SW 1271 (cell line): ENCODE measurements at regions not wholly inside any gene's neighbourhood (a gene's known extent, or its start where the extent isn't known, plus 50 kb on each side); places are given as distances from the start of the nearest gene placed in this dataset.
A peak's percentile ranks its signal among the peaks of the same experiment; 100 is the strongest.
"Not testable (repeated sequence)": the region's sequence is repeated elsewhere in the genome, so short reads cannot be mapped to it uniquely, and the experiment has no call there.

Source experiments
- DNase-seq, 2 experiments: peaks; one replicate each; lab custom pipeline; 2025; lab: John Stamatoyannopoulos, UW

- DNase-seq = no peak
Observed at GRCh38 chr2:230593765-230594164, 118.9 kb upstream of the CAB39 start.

GRCh38 chr2:230594286-230594840, 118.3 kb upstream of the CAB39 start:
- DNase-seq = no peak

- no peak for DNase-seq
Observed at GRCh38 chr2:230599853-230600252, 112.8 kb upstream of the CAB39 start.

GRCh38 chr2:230600285-230600684, 112.4 kb upstream of the CAB39 start:
- DNase-seq = no peak

- DNase-seq = no peak
Observed at GRCh38 chr2:230600881-230601280, 111.8 kb upstream of the CAB39 start.

GRCh38 chr2:230601510-230601909, 111.1 kb upstream of the CAB39 start:
- DNase-seq = no peak

GRCh38 chr2:230602562-230603230, 109.9 kb upstream of the CAB39 start:
- no peak for DNase-seq

- DNase-seq = not testable (repeated sequence)
Observed at GRCh38 chr2:230603317-230603716, 109.3 kb upstream of the CAB39 start.

- not testable (repeated sequence) for DNase-seq
Observed at GRCh38 chr2:230604158-230604557, 108.5 kb upstream of the CAB39 start.

GRCh38 chr2:230614040-230614439, 98.6 kb upstream of the CAB39 start:
- no peak for DNase-seq

- DNase-seq = no peak
Observed at GRCh38 chr2:230614913-230615332, 97.7 kb upstream of the CAB39 start.

GRCh38 chr2:230617256-230617706, 95.4 kb upstream of the CAB39 start:
- DNase-seq = peak in 1 of 2 experiments; percentile 69

- no peak for DNase-seq
Observed at GRCh38 chr2:230619491-230619890, 93.2 kb upstream of the CAB39 start.

- not testable (repeated sequence) for DNase-seq
Observed at GRCh38 chr2:230625220-230625619, 87.4 kb upstream of the CAB39 start.

GRCh38 chr2:230627091-230627490, 85.6 kb upstream of the CAB39 start:
- DNase-seq = not testable (repeated sequence)

- no peak for DNase-seq
Observed at GRCh38 chr2:230627806-230628724, 84.6 kb upstream of the CAB39 start.

- DNase-seq = no peak
Observed at GRCh38 chr2:230631470-230631869, 81.2 kb upstream of the CAB39 start.

- no peak for DNase-seq
Observed at GRCh38 chr2:230634146-230634545, 78.5 kb upstream of the CAB39 start.

GRCh38 chr2:230634721-230635313, 77.8 kb upstream of the CAB39 start:
- DNase-seq = not testable (repeated sequence)

GRCh38 chr2:230636684-230637271, 75.9 kb upstream of the CAB39 start:
- no peak for DNase-seq

- DNase-seq = not testable (repeated sequence)
Observed at GRCh38 chr2:230637486-230637885, 75.2 kb upstream of the CAB39 start.

- DNase-seq = no peak
Observed at GRCh38 chr2:230640540-230641011, 72.1 kb upstream of the CAB39 start.
